Heart left ventricle (tissue), 13 donors: ENCODE measurements at regions not wholly inside any gene's neighbourhood (a gene's known extent, or its start where the extent isn't known, plus 50 kb on each side); places are given as distances from the start of the nearest gene placed in this dataset.

Experiments
- CTCF ChIP-seq, 12 donors: fragments of 200-600 bp; sonication (generic) in 4 of 12; IDR thresholded peaks; one replicate each; pipeline versions ENCODE4 v1.5.0 to v1.8.0; 2018 to 2022; ENCODE audit warnings: antibody characterized with exemption in 12 of 12, mild to moderate bottlenecking in 5 of 12
- POLR2A ChIP-seq, 2 donors: fragments of 450-650 bp; IDR thresholded peaks; one replicate each; pipeline ENCODE4 v1.6.1; 2017; ENCODE audit warnings: antibody characterized with exemption in 2 of 2, mild to moderate bottlenecking in 2 of 2, moderate library complexity in 2 of 2
- donor health status: ischemic (EF 13 %, LVEDD 7.1; RV severe dilation, severe dysfunction).
- donor health status: DM: no; HTN: yes; CAD: no.
- donor health status: DM: no; HTN: no; CAD: no.
- donor health status: ischemic (EF 25% LVEDD 6.9; RV normal size, moderate dysfunction).
- donor health status: ischemic (EF 25% LVEDD 5.7; RV mildly dilated, moderate dysfunction).
- donor health status: ischemic (EF 35%, LVEDD 5.7; RV mildly dilated, moderate dysfunction).
- donor health status: nonischemic (EF 11% LVEDD 7.7; RV severe dilation, severe dysfunction).
- donor health status: DM: yes; HTN: yes; CAD: no.
- donor health status: PGD.
- donor health status: ischemic (EF 29% LVEDD 5.4; RV normal size, mild dysfunction).
- donor health status: nonischemic (EF 23%, LVEDD 6.1; RV moderate dilation, normal function).

DNA sequence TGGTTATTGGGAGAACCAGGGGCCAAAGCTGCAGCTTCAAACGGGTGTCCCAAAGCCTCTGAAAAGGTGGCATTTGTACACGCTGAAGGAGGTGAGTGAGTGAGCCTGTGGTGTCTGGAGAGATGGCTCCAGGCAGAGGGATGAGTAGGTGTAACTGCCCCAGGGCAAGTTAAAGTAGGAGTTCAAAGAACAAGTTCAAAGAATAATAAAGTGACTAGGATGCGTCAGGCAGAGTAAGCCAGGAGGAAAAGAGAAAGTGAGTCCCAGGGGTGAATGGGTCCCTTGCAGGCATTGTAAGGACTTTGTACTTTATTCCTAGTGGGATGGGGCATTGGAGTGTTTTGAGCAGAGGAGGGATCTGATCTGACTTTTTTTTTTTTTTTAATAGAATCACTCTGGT, 201.4 kb upstream of the PWP1 start:
- no peak for TF ChIP-seq CTCF (IDR thresholded peaks at IDR 0.05)
- no peak for TF ChIP-seq POLR2A (IDR thresholded peaks at IDR 0.05)
